HFF-Myc (cell line): ENCODE measurements at regions not wholly inside any gene's neighbourhood (a gene's known extent, or its start where the extent isn't known, plus 50 kb on each side); places are given as distances from the start of the nearest gene placed in this dataset.

ENCODE experiments used
- DNase-seq: peaks from one replicate; pipeline ENCODE4 v3.0.0-alpha.2; 2011; ENCODE audit warnings: low read depth; ENCODE audit errors: extremely low read depth
- H3K4me3 ChIP-seq: replicated peaks from 2 replicates; pipeline ENCODE4 v1.5.1; 2011; ENCODE audit warnings: low read depth, mild to moderate bottlenecking, control low read depth, low read length
- TF ChIP-seq, protein P1 (sequence below): IDR thresholded peaks from 2 replicates; pipeline ENCODE4 v1.5.1; 2012; ENCODE audit warnings: mild to moderate bottlenecking, low read depth, low read length, control low read depth; ENCODE audit errors: missing control alignments

DNA sequence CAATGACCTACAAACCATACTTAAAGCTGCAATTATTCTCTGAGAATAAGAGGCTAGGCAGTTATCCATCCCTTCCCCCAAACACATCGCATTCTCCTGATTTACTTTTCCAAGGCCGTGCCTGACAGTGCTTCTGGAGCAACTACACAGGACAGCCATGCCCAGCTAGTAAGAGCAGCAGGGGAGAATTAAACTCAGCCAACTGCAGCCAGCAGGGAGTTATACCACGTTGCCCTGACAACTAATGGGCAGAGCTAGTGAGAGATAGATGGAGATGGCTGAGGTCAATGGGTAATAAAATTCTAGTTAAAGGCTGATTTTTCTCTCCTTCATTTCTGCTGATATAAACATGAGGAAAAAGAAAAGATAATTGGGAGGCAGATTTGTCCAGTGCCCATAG, 193.8 kb upstream of the PPP2R3A start:
- no peak overlapping the region for H3K4me3 ChIP-seq
- no peak for DNase-seq
- TF ChIP-seq, protein P1, sequence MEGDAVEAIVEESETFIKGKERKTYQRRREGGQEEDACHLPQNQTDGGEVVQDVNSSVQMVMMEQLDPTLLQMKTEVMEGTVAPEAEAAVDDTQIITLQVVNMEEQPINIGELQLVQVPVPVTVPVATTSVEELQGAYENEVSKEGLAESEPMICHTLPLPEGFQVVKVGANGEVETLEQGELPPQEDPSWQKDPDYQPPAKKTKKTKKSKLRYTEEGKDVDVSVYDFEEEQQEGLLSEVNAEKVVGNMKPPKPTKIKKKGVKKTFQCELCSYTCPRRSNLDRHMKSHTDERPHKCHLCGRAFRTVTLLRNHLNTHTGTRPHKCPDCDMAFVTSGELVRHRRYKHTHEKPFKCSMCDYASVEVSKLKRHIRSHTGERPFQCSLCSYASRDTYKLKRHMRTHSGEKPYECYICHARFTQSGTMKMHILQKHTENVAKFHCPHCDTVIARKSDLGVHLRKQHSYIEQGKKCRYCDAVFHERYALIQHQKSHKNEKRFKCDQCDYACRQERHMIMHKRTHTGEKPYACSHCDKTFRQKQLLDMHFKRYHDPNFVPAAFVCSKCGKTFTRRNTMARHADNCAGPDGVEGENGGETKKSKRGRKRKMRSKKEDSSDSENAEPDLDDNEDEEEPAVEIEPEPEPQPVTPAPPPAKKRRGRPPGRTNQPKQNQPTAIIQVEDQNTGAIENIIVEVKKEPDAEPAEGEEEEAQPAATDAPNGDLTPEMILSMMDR = no peak

DNA sequence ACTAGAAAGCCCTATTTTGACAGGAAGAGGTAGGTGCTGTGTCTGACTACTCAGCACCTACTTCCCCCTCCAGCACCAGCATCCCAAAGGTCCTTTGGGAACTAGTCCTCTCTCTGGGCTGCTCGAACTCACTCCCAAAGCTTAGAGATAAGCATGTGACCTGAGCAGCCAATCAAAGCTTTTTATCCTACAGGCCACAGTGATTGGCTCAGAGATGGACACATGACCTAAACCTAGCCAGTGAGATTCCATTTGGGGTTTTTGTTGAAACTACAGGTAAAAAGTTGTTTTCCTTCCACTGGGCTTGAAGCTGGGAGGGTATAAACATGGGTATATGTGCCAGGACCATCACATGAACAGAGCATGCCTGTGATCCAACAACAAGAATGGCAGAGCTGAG, 186.5 kb upstream of the PPP2R3A start:
- no peak for DNase-seq
- TF ChIP-seq, protein P1 = no peak
- no peak overlapping the region for H3K4me3 ChIP-seq

DNA sequence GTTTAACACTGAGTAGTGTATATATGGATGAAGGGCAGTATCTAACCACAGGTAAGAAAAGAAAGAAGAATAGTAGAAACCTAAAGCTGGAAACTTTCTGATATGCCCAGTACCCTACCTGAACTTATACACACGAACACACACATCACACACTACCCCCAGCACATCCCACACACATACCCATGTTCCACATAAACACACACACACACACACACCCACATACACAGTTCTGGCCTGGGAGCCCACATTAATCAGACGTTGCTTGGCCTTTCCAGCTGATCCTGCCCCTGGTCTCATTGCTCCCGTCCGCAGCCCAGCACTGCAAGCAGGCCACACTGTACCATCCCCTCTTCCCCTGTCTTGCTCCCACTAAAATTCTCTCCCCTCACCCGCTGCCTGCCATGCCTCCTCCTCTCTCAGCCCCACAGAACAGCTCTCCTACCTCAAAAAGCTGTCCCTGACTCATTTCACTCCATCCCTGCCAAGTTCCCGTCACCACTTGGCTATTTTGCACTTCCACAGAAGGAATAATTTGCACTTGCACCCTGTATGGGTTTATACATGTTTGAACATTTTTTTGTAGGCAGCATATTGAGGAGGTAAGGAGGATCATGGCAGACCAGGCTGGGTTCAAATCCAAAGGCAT, 185.8 kb upstream of the PPP2R3A start:
- TF ChIP-seq, protein P1 = no peak
- DNase-seq = no peak
- H3K4me3 ChIP-seq = no peak overlapping the region

DNA sequence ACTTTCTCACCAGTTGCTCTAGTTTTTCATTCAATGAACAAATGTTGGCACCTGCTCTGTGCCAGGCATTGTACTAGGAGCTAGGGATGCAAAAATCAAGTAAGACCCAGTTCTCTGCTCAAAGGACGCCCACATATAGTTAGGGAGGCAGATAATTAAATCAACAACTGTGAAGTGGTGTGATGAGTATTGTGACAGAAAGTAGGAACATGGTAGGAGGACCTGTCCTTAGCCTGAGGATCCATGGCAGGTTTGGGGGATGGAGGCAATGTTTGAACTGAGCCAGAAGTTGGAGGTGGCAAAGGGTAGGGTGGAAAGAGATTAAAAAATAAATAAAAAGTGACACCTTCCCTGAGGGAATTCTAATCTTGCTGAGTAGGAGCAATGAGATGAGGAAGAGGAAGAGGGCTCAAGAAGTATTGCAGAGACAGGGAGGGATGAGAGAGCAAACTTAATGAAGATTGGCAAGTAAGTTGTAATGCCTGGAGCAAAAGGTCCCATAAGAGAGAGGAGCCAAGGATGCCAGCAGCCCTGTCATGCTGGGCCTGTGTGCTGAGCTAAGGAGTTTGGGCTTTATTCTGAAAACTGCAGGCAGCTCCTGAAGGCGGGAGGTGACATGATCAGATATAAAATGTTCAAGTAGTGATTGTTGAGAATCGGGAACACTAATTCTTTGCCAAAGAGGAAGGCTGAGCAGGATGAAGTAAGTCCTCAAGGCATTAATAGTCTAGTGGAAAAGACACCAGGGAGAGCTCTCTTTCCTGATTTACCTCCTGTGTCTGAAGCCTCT, 184.3 kb upstream of the PPP2R3A start:
- TF ChIP-seq, protein P1 = no peak
- no peak overlapping the region for H3K4me3 ChIP-seq
- no peak for DNase-seq

DNA sequence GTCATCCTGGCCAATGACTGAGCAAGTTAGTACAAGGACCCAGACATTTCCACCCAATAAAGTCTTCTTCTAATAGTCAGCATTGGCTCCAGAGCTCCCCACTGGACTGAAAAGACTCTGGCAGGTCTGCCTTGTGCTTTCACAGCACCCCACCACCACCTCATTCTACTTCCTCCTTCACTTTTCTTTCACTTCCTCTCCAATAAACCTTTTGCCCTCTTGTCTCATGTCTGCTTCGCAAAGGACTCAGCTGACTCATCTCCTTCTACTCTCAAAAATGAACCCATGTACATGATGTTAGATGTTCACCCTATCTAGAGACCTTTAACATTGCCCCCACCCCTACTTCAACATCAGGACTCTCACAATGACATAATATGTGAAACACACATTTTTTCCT, 181.0 kb upstream of the PPP2R3A start:
- TF ChIP-seq, protein P1 = no peak
- no peak for DNase-seq
- no peak overlapping the region for H3K4me3 ChIP-seq

DNA sequence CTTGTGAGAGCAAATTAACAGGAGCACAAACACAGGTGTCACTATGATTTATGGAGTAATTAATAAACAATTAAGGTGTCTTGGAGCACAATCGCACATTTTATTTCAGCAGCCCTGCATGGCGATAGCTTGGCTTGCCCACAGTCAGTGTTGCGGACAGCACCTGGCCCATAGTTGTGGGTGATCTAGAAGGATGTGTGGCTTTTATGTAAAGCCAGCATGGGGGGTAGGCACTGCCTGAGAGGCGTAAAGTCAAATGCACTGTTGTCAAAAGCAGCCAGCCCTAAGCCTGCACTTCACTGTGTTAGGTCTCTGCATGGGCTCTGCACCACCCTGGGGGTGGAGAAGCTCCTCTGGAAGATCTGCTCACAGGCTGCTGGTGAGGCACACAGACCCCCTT, 177.4 kb upstream of the PPP2R3A start:
- no peak overlapping the region for H3K4me3 ChIP-seq
- TF ChIP-seq, protein P1 = no peak
- no peak for DNase-seq

DNA sequence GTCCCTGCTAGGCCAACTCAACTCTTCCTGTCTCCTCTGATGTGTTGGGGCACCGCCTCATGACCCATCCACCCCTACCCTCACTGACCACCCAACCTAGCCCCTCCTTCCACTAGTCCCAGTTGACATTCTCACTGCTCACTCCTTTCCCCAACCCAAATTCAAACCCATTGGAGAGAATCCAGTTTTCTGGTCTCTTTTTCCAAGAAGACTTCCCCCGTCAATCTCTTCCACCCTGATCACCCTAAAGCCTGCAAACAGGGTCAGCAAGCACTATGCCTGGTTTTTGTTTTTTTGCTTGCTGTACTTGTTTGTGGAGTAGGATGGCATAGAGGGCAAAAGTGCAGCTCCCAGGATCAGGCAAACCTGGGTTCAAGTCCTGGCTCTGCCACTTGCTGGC, 176.6 kb upstream of the PPP2R3A start:
- no peak overlapping the region for H3K4me3 ChIP-seq
- TF ChIP-seq, protein P1 = no peak
- DNase-seq = no peak
